Mesenchymal stem cell (in vitro differentiated cells and primary cell): ENCODE measurements at regions not wholly inside any gene's neighbourhood (a gene's known extent, or its start where the extent isn't known, plus 50 kb on each side); places are given as distances from the start of the nearest gene placed in this dataset.
A peak's percentile ranks its signal among the peaks of the same experiment; 100 is the strongest.

Source experiments
- DNase-seq: peaks from one replicate; pipeline ENCODE4 v3.0.0-alpha.2; 2013
- H2AFZ ChIP-seq: one replicate; pipeline ENCODE4 v1.6.1; 2013; ENCODE audit warnings: low read depth, mild to moderate bottlenecking, control low read depth, inconsistent platforms, low read length, moderate library complexity
- H2AK5ac ChIP-seq: 2 replicates; pipeline ENCODE4 v1.6.1; 2013; ENCODE audit warnings: low read length, moderate library complexity, mild to moderate bottlenecking, inconsistent platforms; ENCODE audit not compliant: severe bottlenecking
- H2BK120ac ChIP-seq: one replicate; pipeline ENCODE4 v1.6.1; 2013; ENCODE audit warnings: low read depth, mild to moderate bottlenecking, inconsistent platforms, low read length, moderate library complexity
- H2BK12ac ChIP-seq, 2 experiments: one replicate each; pipeline ENCODE4 v1.6.1; 2013; ENCODE audit warnings: inconsistent platforms in 2 of 2, low read length in 2 of 2, mild to moderate bottlenecking in 2 of 2, moderate library complexity in 2 of 2, control low read depth in 1 of 2
- H2BK15ac ChIP-seq: one replicate; pipeline ENCODE4 v1.6.1; 2013; ENCODE audit warnings: mild to moderate bottlenecking, low read depth, inconsistent platforms; ENCODE audit not compliant: poor library complexity, severe bottlenecking
- H2BK5ac ChIP-seq: 2 replicates; pipeline ENCODE4 v1.6.1; 2013; ENCODE audit warnings: low read depth, mild to moderate bottlenecking, low read length, control low read depth, inconsistent platforms; ENCODE audit not compliant: poor library complexity, severe bottlenecking
- H3K14ac ChIP-seq, 2 experiments: one replicate each; pipeline ENCODE4 v1.6.1; 2013; ENCODE audit warnings: inconsistent platforms in 2 of 2, low read length in 2 of 2, control low read depth in 1 of 2, mild to moderate bottlenecking in 1 of 2, moderate library complexity in 1 of 2
- H3K18ac ChIP-seq, 2 experiments: one replicate each; pipeline ENCODE4 v1.6.1; 2013; ENCODE audit warnings: inconsistent platforms in 2 of 2, low read length in 2 of 2, control low read depth in 1 of 2, low read depth in 1 of 2, mild to moderate bottlenecking in 1 of 2
- H3K23ac ChIP-seq, 2 experiments: one replicate each; pipeline ENCODE4 v1.6.1; 2013; ENCODE audit warnings: inconsistent platforms in 2 of 2, low read length in 2 of 2, mild to moderate bottlenecking in 2 of 2, moderate library complexity in 2 of 2, control low read depth in 1 of 2
- H3K27ac ChIP-seq: 2 replicates; pipeline ENCODE4 v1.5.1; 2013; ENCODE audit warnings: mild to moderate bottlenecking, moderate library complexity, low read length, control low read depth, inconsistent platforms; ENCODE audit not compliant: poor library complexity, severe bottlenecking
- H3K27me3 ChIP-seq, 2 experiments: 2 replicates each; pipeline versions ENCODE4 v1.6.1 to v1.7.0; 2013; ENCODE audit warnings: low read length in 2 of 2, mild to moderate bottlenecking in 2 of 2, moderate library complexity in 2 of 2, control low read depth in 1 of 2, inconsistent platforms in 1 of 2; ENCODE audit not compliant: control insufficient read depth in 1 of 2, insufficient read depth in 1 of 2
- H3K36me3 ChIP-seq, 2 experiments: 2 replicates each; pipeline versions ENCODE4 v1.6.1 to v1.7.0; 2013; ENCODE audit warnings: low read length in 2 of 2, control low read depth in 1 of 2, inconsistent platforms in 1 of 2, low read depth in 1 of 2, mild to moderate bottlenecking in 1 of 2; ENCODE audit not compliant: insufficient read depth in 2 of 2, control insufficient read depth in 1 of 2
- H3K4ac ChIP-seq, 2 experiments: one replicate each; pipeline ENCODE4 v1.6.1; 2013; ENCODE audit warnings: inconsistent platforms in 2 of 2, low read length in 2 of 2, mild to moderate bottlenecking in 2 of 2, moderate library complexity in 2 of 2, control low read depth in 1 of 2, low read depth in 1 of 2
- H3K4me1 ChIP-seq: 2 replicates; pipeline ENCODE4 v1.6.1; 2013; ENCODE audit warnings: low read depth, low read length, control low read depth; ENCODE audit not compliant: control insufficient read depth, insufficient read depth
- H3K4me2 ChIP-seq: 2 replicates; pipeline ENCODE4 v1.6.1; 2013; ENCODE audit warnings: low read length, mild to moderate bottlenecking, inconsistent platforms; ENCODE audit not compliant: poor library complexity, severe bottlenecking
- H3K4me3 ChIP-seq, 2 experiments: 2 replicates each; pipeline versions ENCODE4 v1.5.1 to v1.7.0; 2013; ENCODE audit warnings: low read length in 2 of 2, mild to moderate bottlenecking in 2 of 2, control low read depth in 1 of 2, low read depth in 1 of 2; ENCODE audit not compliant: insufficient read depth in 1 of 2
- H3K79me1 ChIP-seq: replicated peaks from 2 replicates; pipeline ENCODE4 v1.6.1; 2013; ENCODE audit warnings: mild to moderate bottlenecking, control low read depth, low read length, inconsistent platforms; ENCODE audit not compliant: poor library complexity, severe bottlenecking
- H3K9ac ChIP-seq: 2 replicates; pipeline ENCODE4 v1.7.0; 2013; ENCODE audit warnings: mild to moderate bottlenecking, low read length, moderate library complexity
- H3K9me3 ChIP-seq: 2 replicates; pipeline ENCODE4 v1.7.0; 2013; ENCODE audit warnings: mild to moderate bottlenecking, low read length; ENCODE audit not compliant: control insufficient read depth
- H4K8ac ChIP-seq: one replicate; pipeline ENCODE4 v1.6.1; 2013; ENCODE audit warnings: inconsistent platforms, mild to moderate bottlenecking, low read length, moderate library complexity
- H4K91ac ChIP-seq: one replicate; pipeline ENCODE4 v1.6.1; 2013; ENCODE audit warnings: mild to moderate bottlenecking, low read length, inconsistent platforms
- whole genome bisulfite sequencing: methylation state at CpG from one replicate; pipeline ENCODE4 v1.1.7; 2013; ENCODE audit warnings: mixed read lengths; 5-methylcytosine and 5-hydroxymethylcytosine counted together

DNA sequence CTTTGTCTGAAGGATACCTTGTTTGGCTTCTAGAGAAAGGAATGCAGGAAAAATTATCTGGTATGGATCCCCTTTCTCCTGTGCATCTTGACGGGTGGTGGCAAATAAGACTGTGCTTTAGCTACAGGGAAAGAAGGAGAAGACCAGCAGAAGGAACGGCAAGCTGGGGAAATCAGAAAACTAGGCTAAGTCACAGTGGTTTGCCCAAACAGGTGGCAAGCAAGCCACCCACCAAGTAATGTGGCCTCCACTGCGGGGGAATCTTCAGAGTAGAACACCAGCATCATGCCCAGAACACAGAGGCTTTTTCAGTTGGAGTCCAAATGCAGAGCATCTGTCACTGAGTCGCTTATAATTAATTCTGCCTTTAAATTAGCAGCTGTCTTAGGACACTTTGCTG is 282.8 kb downstream of the PHF14 start:
- H2BK12ac ChIP-seq = no peak overlapping the region
- no peak overlapping the region for H3K18ac ChIP-seq
- no peak overlapping the region for H2AFZ ChIP-seq
- no peak overlapping the region for H3K23ac ChIP-seq
- H3K4me2 ChIP-seq = peak overlapping the region; percentile 11
- no peak for DNase-seq
- no peaks in the 10 kb centered on the region for H3K27me3 ChIP-seq
- H3K79me1 ChIP-seq = no peaks in the 10 kb centered on the region
- no peak overlapping the region for H2AK5ac ChIP-seq
- H2BK15ac ChIP-seq = no peak overlapping the region
- no peak overlapping the region for H2BK5ac ChIP-seq
- H3K9ac ChIP-seq = no peak overlapping the region
- H3K27ac ChIP-seq = no peak overlapping the region
- WGBS = 95% methylated on average over 4 of the region's 4 CpGs
- no peaks in the 10 kb centered on the region for H3K9me3 ChIP-seq
- no peaks in the 10 kb centered on the region for H3K36me3 ChIP-seq
- no peak overlapping the region for H3K4me3 ChIP-seq
- H3K14ac ChIP-seq = no peak overlapping the region
- H2BK120ac ChIP-seq = no peak overlapping the region
- no peaks in the 10 kb centered on the region for H3K4me1 ChIP-seq
- H4K8ac ChIP-seq = no peak overlapping the region
- H4K91ac ChIP-seq = no peak overlapping the region
- H3K4ac ChIP-seq = peak overlapping the region in 1 of 2 experiments; percentile 15

DNA sequence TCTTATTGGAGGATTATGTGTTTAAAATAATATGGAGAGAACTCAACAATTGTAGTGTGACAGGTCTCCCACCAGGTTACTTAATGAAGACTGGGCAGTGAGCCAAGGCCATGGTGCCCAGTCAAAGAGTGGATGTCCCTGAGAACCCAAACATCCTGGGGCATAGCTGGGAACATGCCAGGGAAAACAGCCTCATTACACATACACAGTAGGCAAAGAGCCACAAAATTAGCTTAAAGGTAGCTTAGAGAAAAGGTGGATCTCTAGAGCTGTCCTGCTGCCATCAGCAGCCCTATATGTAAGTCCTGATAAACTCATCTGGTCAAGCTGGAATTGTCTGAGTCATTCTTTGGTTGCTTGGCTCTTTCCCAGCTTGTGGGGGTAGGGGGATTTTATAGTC is 287.8 kb downstream of the PHF14 start:
- Histone ChIP-seq H3K27me3 (no peaks in the 10 kb centered on the region), H3K14ac (no peak overlapping the region), H4K91ac (no peak overlapping the region), H3K9ac (no peak overlapping the region), H2BK12ac (no peak overlapping the region), H3K23ac (no peak overlapping the region), H3K27ac (no peak overlapping the region), H2BK5ac (no peak overlapping the region), H3K4ac (no peak overlapping the region), H3K79me1 (no peaks in the 10 kb centered on the region), H2AFZ (no peak overlapping the region), H4K8ac (no peak overlapping the region), H2BK15ac (no peak overlapping the region), H3K36me3 (no peaks in the 10 kb centered on the region), H3K4me2 (no peak overlapping the region), H3K9me3 (no peaks in the 10 kb centered on the region), H2AK5ac (no peak overlapping the region), H3K4me3 (no peak overlapping the region), H3K4me1 (no peaks in the 10 kb centered on the region), H2BK120ac (no peak overlapping the region), H3K18ac (no peak overlapping the region)
- DNase-seq = peak; percentile 13

DNA sequence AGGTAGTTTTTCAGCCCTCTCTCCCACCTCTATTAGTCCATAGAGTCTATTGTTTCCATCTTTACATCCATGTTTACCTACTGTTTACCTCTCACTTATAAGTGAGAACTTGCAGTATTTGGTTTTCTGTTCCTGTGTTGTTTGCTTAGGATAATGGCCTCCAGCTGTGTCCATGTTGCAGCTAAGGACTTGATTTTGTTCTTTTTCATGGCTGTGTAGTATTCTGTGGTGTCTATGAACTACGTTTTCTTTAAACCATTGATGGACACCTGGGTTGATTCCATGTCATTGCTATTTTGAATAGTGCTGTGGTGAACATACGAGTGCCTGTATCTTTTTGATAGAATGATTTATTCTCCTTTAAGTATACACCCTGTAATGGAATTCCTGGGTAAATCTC is 292.4 kb downstream of the PHF14 start:
- no peaks in the 10 kb centered on the region for H3K9me3 ChIP-seq
- H3K4ac ChIP-seq = no peak overlapping the region
- 71% methylated on average over 1 of the region's 2 CpGs for WGBS
- no peak overlapping the region for H4K91ac ChIP-seq
- H3K27ac ChIP-seq = no peak overlapping the region
- H3K18ac ChIP-seq = no peak overlapping the region
- H3K4me1 ChIP-seq = no peaks in the 10 kb centered on the region
- H2AFZ ChIP-seq = no peak overlapping the region
- no peak overlapping the region for H2BK15ac ChIP-seq
- no peak overlapping the region for H4K8ac ChIP-seq
- H3K4me2 ChIP-seq = no peak overlapping the region
- H3K23ac ChIP-seq = no peak overlapping the region
- no peak overlapping the region for H2BK5ac ChIP-seq
- no peaks in the 10 kb centered on the region for H3K27me3 ChIP-seq
- H2BK120ac ChIP-seq = no peak overlapping the region
- no peak overlapping the region for H3K9ac ChIP-seq
- no peaks in the 10 kb centered on the region for H3K36me3 ChIP-seq
- no peaks in the 10 kb centered on the region for H3K79me1 ChIP-seq
- no peak overlapping the region for H3K14ac ChIP-seq
- no peak for DNase-seq
- no peak overlapping the region for H3K4me3 ChIP-seq
- H2AK5ac ChIP-seq = no peak overlapping the region
- no peak overlapping the region for H2BK12ac ChIP-seq

DNA sequence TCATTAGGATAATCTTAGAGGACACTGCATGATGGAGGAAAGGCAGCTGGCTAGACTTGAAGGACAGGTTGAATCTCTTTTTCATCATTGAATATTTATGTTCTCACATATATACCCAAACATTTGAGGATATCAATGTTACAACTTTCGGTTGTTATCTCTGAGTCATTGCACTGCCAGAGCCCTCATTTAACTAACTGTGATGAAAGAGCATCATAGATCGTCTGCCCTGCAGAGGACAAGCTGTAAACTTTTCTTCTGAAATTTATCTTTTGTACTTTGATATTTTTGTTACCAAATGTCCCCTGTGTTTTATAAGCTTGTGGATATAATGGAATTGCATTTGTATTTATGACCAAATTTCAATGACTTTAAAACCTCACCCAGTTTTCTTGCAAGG is 298.7 kb downstream of the PHF14 start:
- no peak overlapping the region for H2BK12ac ChIP-seq
- 33% methylated on average over 1 of the region's 2 CpGs for WGBS
- H3K27me3 ChIP-seq = no peaks in the 10 kb centered on the region
- H3K18ac ChIP-seq = no peak overlapping the region
- no peaks in the 10 kb centered on the region for H3K79me1 ChIP-seq
- H3K4me1 ChIP-seq = no peaks in the 10 kb centered on the region
- no peak for DNase-seq
- H3K9ac ChIP-seq = no peak overlapping the region
- H2BK5ac ChIP-seq = no peak overlapping the region
- no peaks in the 10 kb centered on the region for H3K36me3 ChIP-seq
- no peak overlapping the region for H3K4me3 ChIP-seq
- no peak overlapping the region for H3K23ac ChIP-seq
- H3K9me3 ChIP-seq = no peaks in the 10 kb centered on the region
- H3K27ac ChIP-seq = no peak overlapping the region
- no peak overlapping the region for H2BK15ac ChIP-seq
- no peak overlapping the region for H2BK120ac ChIP-seq
- no peak overlapping the region for H3K4me2 ChIP-seq
- H3K4ac ChIP-seq = no peak overlapping the region
- no peak overlapping the region for H3K14ac ChIP-seq
- H4K91ac ChIP-seq = no peak overlapping the region
- H2AFZ ChIP-seq = no peak overlapping the region
- no peak overlapping the region for H2AK5ac ChIP-seq
- H4K8ac ChIP-seq = no peak overlapping the region
